Ovary (tissue), 7 donors: ENCODE measurements at regions not wholly inside any gene's neighbourhood (a gene's known extent, or its start where the extent isn't known, plus 50 kb on each side); places are given as distances from the start of the nearest gene placed in this dataset.

Experiments used
- DNase-seq, 5 donors: peaks; one replicate each; pipeline ENCODE4 v3.0.0-alpha.2; 2019 to 2020
- H3K27ac ChIP-seq, 2 donors: fragments of 200-600 bp; one replicate each; pipeline versions ENCODE4 v1.5.1 to v1.8.0; 2019 to 2022
- H3K27me3 ChIP-seq: fragments of 200-600 bp; one replicate; pipeline ENCODE4 v1.8.0; 2022
- H3K36me3 ChIP-seq: fragments of 200-600 bp; sonication (generic); one replicate; pipeline ENCODE4 v1.5.1; 2019
- H3K4me1 ChIP-seq: one replicate; pipeline ENCODE4 v1.8.1; 2013; ENCODE audit warnings: mild to moderate bottlenecking, moderate library complexity; ENCODE audit not compliant: insufficient read depth
- H3K4me3 ChIP-seq: fragments of 200-600 bp; sonication (generic); one replicate; pipeline ENCODE4 v1.5.1; 2017
- H3K9me3 ChIP-seq, 2 donors: fragments of 200-600 bp in 1 of 2; sonication (generic) in 1 of 2; one replicate each; pipeline versions ENCODE4 v1.5.1 to v1.8.1; 2013 to 2019; ENCODE audit warnings: mild to moderate bottlenecking in 1 of 2, moderate library complexity in 1 of 2
- CTCF ChIP-seq, 3 donors: fragments of 450-650 bp in 2 of 3; fragments of 200-600 bp in 1 of 3; IDR thresholded peaks; one replicate each; pipeline versions ENCODE4 v1.5.1 to v1.8.0; 2016 to 2022; ENCODE audit warnings: antibody characterized with exemption in 3 of 3, mild to moderate bottlenecking in 1 of 3
- EP300 ChIP-seq: sonication (generic); formaldehyde crosslinking; IDR thresholded peaks from one replicate; pipeline ENCODE4 v1.6.1; 2017; ENCODE audit warnings: antibody characterized with exemption
- POLR2A ChIP-seq: fragments of 450-650 bp; IDR thresholded peaks from one replicate; pipeline ENCODE4 v1.6.1; 2017; ENCODE audit warnings: antibody characterized with exemption, mild to moderate bottlenecking, moderate library complexity
- WGBS, 3 donors: extraction: QIAGEN DNeasy Blood & Tissue Kit in 1 of 3; methylation state at CpG; one replicate each; pipeline versions ENCODE4 v1.1.5 to v1.1.7; 2013 to 2017; 5-methylcytosine and 5-hydroxymethylcytosine counted together
- intact Hi-C, 4 donors: fragments of 100-400 bp; cut with DNase I; formaldehyde crosslinking; loops; one replicate each; pipeline versions ENCODE4 v1.11.0 to v1.15.1; 2022 to 2023
- donor health status: DM: no; HTN: no; CAD: no; lungs with moderate emphysema.
- donor health status: DM: no; HTN: no; CAD: no.
- donor health status: Bipolar disorder and iron deficiency.
- donor health status: DM: no; HTN: no; CAD: no.
- donor health status: DM: yes; HTN: yes; CAD: no.

- H3K27me3 ChIP-seq: no peaks in the 10 kb centered on the region
- intact Hi-C loops: no loop called here
- H3K4me3 ChIP-seq: no peak overlapping the region
- H3K9me3 ChIP-seq: no peaks in the 10 kb centered on the region
- H3K27ac ChIP-seq: no peak overlapping the region
- TF ChIP-seq POLR2A (no peak), CTCF (IDR thresholded peaks at IDR 0.05) (no peak), EP300 (no peak)
- no peaks in the 10 kb centered on the region for H3K4me1 ChIP-seq
- no peak for DNase-seq
- H3K36me3 ChIP-seq: no peaks in the 10 kb centered on the region
- 62 to 76% (median 68%) methylated on average over 6 of the region's 6 CpGs for WGBS, 3 donors
Measured at GRCh38 chr3:35393901-35394799, 245.2 kb upstream of the ARPP21 start.

- no peak for DNase-seq
- Histone ChIP-seq H3K4me3 (no peak overlapping the region), H3K4me1 (no peaks in the 10 kb centered on the region), H3K27ac (no peak overlapping the region), H3K36me3 (no peaks in the 10 kb centered on the region), H3K9me3 (no peaks in the 10 kb centered on the region), H3K27me3 (no peaks in the 10 kb centered on the region)
- intact Hi-C loops: no loop called here
- no peak for TF ChIP-seq EP300
- 58 to 79% (median 67%) methylated on average over 1 of the region's 1 CpG for WGBS, 3 donors
Measured at GRCh38 chr3:35394905-35395304, 244.4 kb upstream of the ARPP21 start.

- intact Hi-C loops: no loop called here
- no peak for DNase-seq
- Histone ChIP-seq H3K27me3 (no peaks in the 10 kb centered on the region), H3K27ac (no peak overlapping the region), H3K4me1 (no peaks in the 10 kb centered on the region), H3K36me3 (no peaks in the 10 kb centered on the region), H3K9me3 (no peaks in the 10 kb centered on the region), H3K4me3 (no peak overlapping the region)
- TF ChIP-seq POLR2A (no peak), EP300 (no peak), CTCF (IDR thresholded peaks at IDR 0.05) (no peak)
Measured at GRCh38 chr3:35401671-35402070, 237.7 kb upstream of the ARPP21 start.

GRCh38 chr3:35404571-35404970 is 234.8 kb upstream of the ARPP21 start:
- no peaks in the 10 kb centered on the region for H3K9me3 ChIP-seq
- WGBS, 3 donors: 78 to 83% (median 79%) methylated on average over 3 of the region's 3 CpGs
- no peaks in the 10 kb centered on the region for H3K4me1 ChIP-seq
- no peak for DNase-seq
- H3K27ac ChIP-seq: no peak overlapping the region
- TF ChIP-seq CTCF (IDR thresholded peaks at IDR 0.05) (no peak), POLR2A (no peak)
- no peaks in the 10 kb centered on the region for H3K27me3 ChIP-seq
- H3K4me3 ChIP-seq: no peak overlapping the region
- no peaks in the 10 kb centered on the region for H3K36me3 ChIP-seq
- intact Hi-C loops: no loop called here

GRCh38 chr3:35408882-35409281 is 230.4 kb upstream of the ARPP21 start:
- 93 to 98% (median 98%) methylated on average over 1 of the region's 1 CpG for WGBS, 3 donors
- Histone ChIP-seq H3K9me3 (no peaks in the 10 kb centered on the region), H3K4me3 (no peak overlapping the region), H3K4me1 (no peaks in the 10 kb centered on the region), H3K36me3 (no peaks in the 10 kb centered on the region), H3K27ac (no peak overlapping the region), H3K27me3 (no peaks in the 10 kb centered on the region)
- TF ChIP-seq POLR2A (no peak), EP300 (no peak), CTCF (IDR thresholded peaks at IDR 0.05) (no peak)
- no peak for DNase-seq
- intact Hi-C loops: no loop called here
